Calu3 (cell line): ENCODE measurements at regions not wholly inside any gene's neighbourhood (a gene's known extent, or its start where the extent isn't known, plus 50 kb on each side); places are given as distances from the start of the nearest gene placed in this dataset.

Experiments
- BruUV-seq: library from RNA; stranded (reverse); fragments of 400-500 nt; replicated peaks from 2 replicates; lab custom pipeline; 2021; lab: Mats Ljungman, UMichigan
- CTCF ChIA-PET: fragments of 300-600 bp; sonication (Branson Sonifier 250); formaldehyde crosslinking; loops from one replicate; lab custom pipeline; 2022; ENCODE audit warnings: antibody characterized with exemption; lab: Charles Lee
- DNase-seq: peaks from one replicate; pipeline ENCODE4 v3.0.0; 2022
- H3K27ac Mint-ChIP-seq: one replicate; pipeline ENCODE4 v1.8.0; 2022; ENCODE audit warnings: mixed read lengths; ENCODE audit not compliant: unreplicated experiment
- H3K27me3 Mint-ChIP-seq: one replicate; pipeline ENCODE4 v1.8.0; 2022; ENCODE audit warnings: mixed read lengths; ENCODE audit not compliant: unreplicated experiment
- H3K36me3 Mint-ChIP-seq: one replicate; pipeline ENCODE4 v1.8.0; 2022; ENCODE audit warnings: mild to moderate bottlenecking, moderate library complexity, mixed read lengths; ENCODE audit not compliant: insufficient read depth, unreplicated experiment
- H3K4me1 Mint-ChIP-seq: one replicate; pipeline ENCODE4 v1.8.0; 2022; ENCODE audit warnings: mild to moderate bottlenecking, low read depth, mixed read lengths; ENCODE audit not compliant: unreplicated experiment
- H3K4me3 Mint-ChIP-seq: one replicate; pipeline ENCODE4 v1.8.0; 2022; ENCODE audit warnings: mild to moderate bottlenecking, low read depth, moderate library complexity, mixed read lengths; ENCODE audit not compliant: unreplicated experiment
- H3K9me3 Mint-ChIP-seq: one replicate; pipeline ENCODE4 v1.8.0; 2022; ENCODE audit warnings: low read depth, mixed read lengths; ENCODE audit not compliant: unreplicated experiment
- CTCF ChIP-seq: fragments of 200-600 bp; IDR thresholded peaks from one replicate; pipeline ENCODE4 v1.8.0; 2022; ENCODE audit warnings: antibody characterized with exemption; ENCODE audit not compliant: unreplicated experiment
- intact Hi-C: fragments of 100-400 bp; cut with micrococcal nuclease; formaldehyde crosslinking; loops from one replicate; pipeline ENCODE4 v1.10.0; 2022; ENCODE audit not compliant: unreplicated experiment

GRCh38 chr5:167837127-167837526, 454.3 kb upstream of the WWC1 start:
- Mint-ChIP-seq H3K9me3 (no peaks in the 10 kb centered on the region), H3K4me1 (no peaks in the 10 kb centered on the region), H3K4me3 (no peak overlapping the region), H3K36me3 (no peaks in the 10 kb centered on the region), H3K27ac (no peak overlapping the region), H3K27me3 (peaks cover 40% of the 10 kb centered on the region)
- no peak for DNase-seq
- intact Hi-C loops, result no loop called here
- no peak for TF ChIP-seq CTCF
- CTCF ChIA-PET, result no interaction called here
- no TSS peak for BruUV-seq

GRCh38 chr5:167839065-167839464, 452.4 kb upstream of the WWC1 start:
- intact Hi-C loops, result no loop called here
- no peaks in the 10 kb centered on the region for H3K36me3 Mint-ChIP-seq
- H3K4me3 Mint-ChIP-seq, result no peak overlapping the region
- no peaks in the 10 kb centered on the region for H3K4me1 Mint-ChIP-seq
- no peak for TF ChIP-seq CTCF
- H3K9me3 Mint-ChIP-seq, result no peaks in the 10 kb centered on the region
- H3K27ac Mint-ChIP-seq, result no peak overlapping the region
- no peak for DNase-seq
- BruUV-seq, result no TSS peak
- CTCF ChIA-PET, result no interaction called here
- H3K27me3 Mint-ChIP-seq, result peaks cover 37% of the 10 kb centered on the region

GRCh38 chr5:167840527-167841130, 450.8 kb upstream of the WWC1 start:
- Mint-ChIP-seq H3K27ac (no peak overlapping the region), H3K27me3 (peaks cover 50% of the 10 kb centered on the region), H3K4me1 (no peaks in the 10 kb centered on the region), H3K9me3 (no peaks in the 10 kb centered on the region), H3K4me3 (no peak overlapping the region), H3K36me3 (no peaks in the 10 kb centered on the region)
- intact Hi-C loops, result no loop called here
- BruUV-seq, result no TSS peak
- CTCF ChIA-PET, result no interaction called here
- TF ChIP-seq CTCF, result no peak
- no peak for DNase-seq

GRCh38 chr5:167843881-167844572, 447.4 kb upstream of the WWC1 start:
- no peaks in the 10 kb centered on the region for H3K9me3 Mint-ChIP-seq
- no peak overlapping the region for H3K4me3 Mint-ChIP-seq
- H3K27me3 Mint-ChIP-seq, result peaks cover 68% of the 10 kb centered on the region
- no peak overlapping the region for H3K27ac Mint-ChIP-seq
- H3K36me3 Mint-ChIP-seq, result no peaks in the 10 kb centered on the region
- CTCF ChIA-PET, result no interaction called here
- intact Hi-C loops, result no loop called here
- no peaks in the 10 kb centered on the region for H3K4me1 Mint-ChIP-seq
- no peak for DNase-seq
- no TSS peak for BruUV-seq
- TF ChIP-seq CTCF, result no peak
